Right atrium auricular region (tissue), 2 donors: ENCODE measurements at regions not wholly inside any gene's neighbourhood (a gene's known extent, or its start where the extent isn't known, plus 50 kb on each side); places are given as distances from the start of the nearest gene placed in this dataset.

Source experiments
- DNase-seq: peaks from one replicate; pipeline ENCODE4 v3.0.0-alpha.2; 2019; ENCODE audit warnings: low spot score
- H3K27ac ChIP-seq, 2 donors: fragments of 200-600 bp; sonication (generic); 1 replicate in 1 of 2; 2 replicates in 1 of 2; pipeline ENCODE4 v1.5.1; 2016 to 2019
- H3K27me3 ChIP-seq, 2 donors: fragments of 200-600 bp; sonication (generic); one replicate each; pipeline versions ENCODE4 v1.5.1 to v1.6.0; 2017 to 2019
- H3K36me3 ChIP-seq: fragments of 200-600 bp; sonication (generic); one replicate; pipeline ENCODE4 v1.5.1; 2016
- H3K4me1 ChIP-seq, 2 donors: fragments of 200-600 bp; sonication (generic); one replicate each; pipeline versions ENCODE4 v1.5.1 to v1.6.0; 2017 to 2019
- H3K4me3 ChIP-seq, 2 donors: fragments of 200-600 bp; sonication (generic); 1 replicate in 1 of 2; 2 replicates in 1 of 2; pipeline ENCODE4 v1.5.1; 2017 to 2019; ENCODE audit warnings: mild to moderate bottlenecking in 1 of 2, moderate library complexity in 1 of 2
- H3K9me3 ChIP-seq, 2 donors: fragments of 200-600 bp; sonication (generic); one replicate each; pipeline ENCODE4 v1.5.1; 2019
- CTCF ChIP-seq, 2 donors: fragments of 200-600 bp; sonication (generic); IDR thresholded peaks; one replicate each; pipeline ENCODE4 v1.5.1; 2019; ENCODE audit warnings: antibody characterized with exemption in 2 of 2

- DNase-seq: no peak
- H3K9me3 ChIP-seq: no peaks in the 10 kb centered on the region
- H3K27me3 ChIP-seq: no peaks in the 10 kb centered on the region
- H3K4me1 ChIP-seq: no peaks in the 10 kb centered on the region
- H3K36me3 ChIP-seq: no peaks in the 10 kb centered on the region
- no peak overlapping the region for H3K4me3 ChIP-seq
- no peak for TF ChIP-seq CTCF (IDR thresholded peaks at IDR 0.05)
- H3K27ac ChIP-seq: no peak overlapping the region
These were observed 112.5 kb upstream of the LGALSL start for GRCh38 chr2:64341461-64341860.

- Histone ChIP-seq H3K9me3 (no peaks in the 10 kb centered on the region), H3K36me3 (no peaks in the 10 kb centered on the region), H3K4me1 (no peaks in the 10 kb centered on the region), H3K4me3 (no peak overlapping the region), H3K27me3 (no peaks in the 10 kb centered on the region), H3K27ac (no peak overlapping the region)
- DNase-seq: no peak
- TF ChIP-seq CTCF (IDR thresholded peaks at IDR 0.05): no peak
These were observed 111.5 kb upstream of the LGALSL start for GRCh38 chr2:64342195-64343099.

- no peaks in the 10 kb centered on the region for H3K27me3 ChIP-seq
- H3K4me1 ChIP-seq: no peaks in the 10 kb centered on the region
- DNase-seq: no peak
- no peaks in the 10 kb centered on the region for H3K9me3 ChIP-seq
- no peak overlapping the region for H3K27ac ChIP-seq
- no peaks in the 10 kb centered on the region for H3K36me3 ChIP-seq
- TF ChIP-seq CTCF (IDR thresholded peaks at IDR 0.05): no peak
- no peak overlapping the region for H3K4me3 ChIP-seq
These were observed 108.9 kb upstream of the LGALSL start for GRCh38 chr2:64344999-64345576.

- H3K4me1 ChIP-seq: no peaks in the 10 kb centered on the region
- no peak for TF ChIP-seq CTCF (IDR thresholded peaks at IDR 0.05)
- no peak overlapping the region for H3K4me3 ChIP-seq
- no peaks in the 10 kb centered on the region for H3K27me3 ChIP-seq
- no peak for DNase-seq
- H3K27ac ChIP-seq: no peak overlapping the region
- H3K9me3 ChIP-seq: no peaks in the 10 kb centered on the region
- no peaks in the 10 kb centered on the region for H3K36me3 ChIP-seq
These were observed 108.0 kb upstream of the LGALSL start for GRCh38 chr2:64345998-64346397.

- Histone ChIP-seq H3K9me3 (peaks cover 0 to 8% of the 10 kb centered on the region in 2 donors), H3K4me3 (no peak overlapping the region), H3K36me3 (no peaks in the 10 kb centered on the region), H3K27ac (no peak overlapping the region), H3K4me1 (no peaks in the 10 kb centered on the region), H3K27me3 (no peaks in the 10 kb centered on the region)
- DNase-seq: no peak
- no peak for TF ChIP-seq CTCF (IDR thresholded peaks at IDR 0.05)
These were observed 105.4 kb upstream of the LGALSL start for GRCh38 chr2:64348386-64349130.
